Glutamatergic neuron (in vitro differentiated cells): ENCODE measurements at regions not wholly inside any gene's neighbourhood (a gene's known extent, or its start where the extent isn't known, plus 50 kb on each side); places are given as distances from the start of the nearest gene placed in this dataset.
"Not testable (repeated sequence)": the region's sequence is repeated elsewhere in the genome, so short reads cannot be mapped to it uniquely, and the experiment has no call there.

Experiments used
- DNase-seq: peaks from one replicate; pipeline ENCODE4 v3.0.0; 2022
- H3K27ac Mint-ChIP-seq: one replicate; pipeline ENCODE4 v1.8.0; 2020; ENCODE audit warnings: mild to moderate bottlenecking, mixed read lengths, inconsistent platforms; ENCODE audit not compliant: unreplicated experiment
- H3K27me3 Mint-ChIP-seq: one replicate; pipeline ENCODE4 v1.8.0; 2020; ENCODE audit warnings: mild to moderate bottlenecking, moderate library complexity, mixed read lengths, inconsistent platforms; ENCODE audit not compliant: unreplicated experiment
- H3K36me3 Mint-ChIP-seq: one replicate; pipeline ENCODE4 v1.8.0; 2020; ENCODE audit warnings: mild to moderate bottlenecking, mixed read lengths, inconsistent platforms; ENCODE audit not compliant: unreplicated experiment
- H3K4me1 Mint-ChIP-seq: one replicate; pipeline ENCODE4 v1.8.0; 2020; ENCODE audit warnings: mild to moderate bottlenecking, low read depth, mixed read lengths, inconsistent platforms; ENCODE audit not compliant: unreplicated experiment
- H3K4me3 Mint-ChIP-seq: one replicate; pipeline ENCODE4 v1.8.0; 2020; ENCODE audit warnings: mild to moderate bottlenecking, mixed read lengths, inconsistent platforms; ENCODE audit not compliant: unreplicated experiment
- H3K9me3 Mint-ChIP-seq: one replicate; pipeline ENCODE4 v1.8.0; 2020; ENCODE audit warnings: mild to moderate bottlenecking, moderate library complexity, mixed read lengths, inconsistent platforms; ENCODE audit not compliant: unreplicated experiment
- CTCF ChIP-seq: fragments of 200-600 bp; sonication (generic); IDR thresholded peaks from one replicate; pipeline ENCODE4 v1.5.0; 2021; ENCODE audit not compliant: partially characterized antibody, unreplicated experiment

DNA sequence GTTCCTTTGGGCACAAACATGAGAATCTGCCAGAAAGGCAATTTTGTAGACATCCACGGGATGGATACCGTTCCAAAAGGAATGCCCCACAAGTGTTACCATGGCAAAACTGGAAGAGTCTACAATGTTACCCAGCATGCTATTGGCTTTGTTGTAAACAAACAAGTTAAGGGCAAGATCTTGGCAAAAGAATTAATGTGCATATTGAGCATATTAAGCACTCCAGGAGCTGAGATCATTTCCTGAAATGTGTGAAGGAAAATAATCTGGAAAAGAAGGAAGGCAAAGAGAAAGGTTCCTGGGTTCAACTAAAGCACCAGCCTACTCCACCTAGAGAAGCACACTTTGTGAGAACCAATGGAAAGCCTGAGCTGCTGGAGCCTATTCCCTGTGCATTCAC is 103.9 kb upstream of the ARG1 start:
- peaks cover 4% of the 10 kb centered on the region for H3K4me1 Mint-ChIP-seq
- H3K36me3 Mint-ChIP-seq = no peaks in the 10 kb centered on the region
- H3K27me3 Mint-ChIP-seq = peaks cover 4% of the 10 kb centered on the region
- TF ChIP-seq CTCF = no peak
- H3K27ac Mint-ChIP-seq = no peak overlapping the region
- H3K4me3 Mint-ChIP-seq = no peak overlapping the region
- H3K9me3 Mint-ChIP-seq = peaks cover 2% of the 10 kb centered on the region
- no peak for DNase-seq

- no peak overlapping the region for H3K27ac Mint-ChIP-seq
- H3K9me3 Mint-ChIP-seq = peaks cover 2% of the 10 kb centered on the region
- no peak for DNase-seq
- TF ChIP-seq CTCF = no peak
- H3K4me1 Mint-ChIP-seq = peaks cover 4% of the 10 kb centered on the region
- H3K27me3 Mint-ChIP-seq = peaks cover 4% of the 10 kb centered on the region
- no peak overlapping the region for H3K4me3 Mint-ChIP-seq
- H3K36me3 Mint-ChIP-seq = no peaks in the 10 kb centered on the region
Measured at GRCh38 chr6:131470534-131470933, 102.5 kb upstream of the ARG1 start.

DNA sequence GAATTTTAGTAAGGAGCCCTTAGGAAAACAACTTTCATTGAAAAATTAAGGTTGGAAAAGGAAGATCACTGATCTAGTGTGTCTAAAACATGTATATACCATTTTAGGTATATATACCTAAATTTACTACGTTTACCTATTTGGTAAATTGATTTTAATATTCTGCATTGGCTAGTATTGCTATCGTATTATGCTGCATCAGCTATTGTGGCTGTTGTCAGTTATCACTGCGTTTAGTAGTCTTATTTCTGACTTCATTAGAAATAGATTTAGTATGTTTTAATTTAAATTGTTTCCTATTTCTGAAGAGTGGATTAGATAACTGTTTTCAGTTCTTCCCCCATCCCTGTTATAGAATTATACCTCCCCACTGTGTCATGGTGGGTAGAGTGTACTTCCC is 101.7 kb upstream of the ARG1 start:
- TF ChIP-seq CTCF = no peak
- Mint-ChIP-seq H3K27me3 (peaks cover 4% of the 10 kb centered on the region), H3K9me3 (peaks cover 2% of the 10 kb centered on the region), H3K27ac (no peak overlapping the region), H3K4me1 (peaks cover 4% of the 10 kb centered on the region), H3K4me3 (no peak overlapping the region), H3K36me3 (no peaks in the 10 kb centered on the region)
- DNase-seq = no peak

DNA sequence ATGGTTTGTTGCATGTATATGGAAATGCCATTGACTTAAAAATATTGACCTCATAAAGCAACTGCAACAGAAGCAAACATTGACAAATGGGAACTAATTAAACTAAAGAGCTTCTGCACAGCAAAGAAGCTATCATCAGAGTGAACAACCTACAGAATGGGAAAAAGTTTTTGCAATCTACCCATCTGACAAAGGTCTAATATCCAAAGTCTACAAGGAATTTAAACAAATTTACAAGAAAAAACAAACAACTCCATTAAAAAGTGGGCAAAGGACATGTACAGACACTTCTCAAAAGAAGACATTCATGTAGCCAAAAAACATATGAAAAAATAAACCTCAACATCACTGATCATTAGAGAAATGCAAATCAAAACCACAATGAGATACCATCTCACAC is 99.7 kb upstream of the ARG1 start:
- not testable (repeated sequence) for H3K36me3 Mint-ChIP-seq, H3K4me1 Mint-ChIP-seq, H3K27ac Mint-ChIP-seq, H3K9me3 Mint-ChIP-seq, H3K27me3 Mint-ChIP-seq, DNase-seq, H3K4me3 Mint-ChIP-seq

GRCh38 chr6:131476362-131476761 is 96.7 kb upstream of the ARG1 start:
- Mint-ChIP-seq H3K9me3 (no peaks in the 10 kb centered on the region), H3K4me1 (no peaks in the 10 kb centered on the region), H3K36me3 (no peaks in the 10 kb centered on the region), H3K27ac (no peak overlapping the region), H3K4me3 (no peak overlapping the region), H3K27me3 (no peaks in the 10 kb centered on the region)
- DNase-seq = no peak
- TF ChIP-seq CTCF = no peak

DNA sequence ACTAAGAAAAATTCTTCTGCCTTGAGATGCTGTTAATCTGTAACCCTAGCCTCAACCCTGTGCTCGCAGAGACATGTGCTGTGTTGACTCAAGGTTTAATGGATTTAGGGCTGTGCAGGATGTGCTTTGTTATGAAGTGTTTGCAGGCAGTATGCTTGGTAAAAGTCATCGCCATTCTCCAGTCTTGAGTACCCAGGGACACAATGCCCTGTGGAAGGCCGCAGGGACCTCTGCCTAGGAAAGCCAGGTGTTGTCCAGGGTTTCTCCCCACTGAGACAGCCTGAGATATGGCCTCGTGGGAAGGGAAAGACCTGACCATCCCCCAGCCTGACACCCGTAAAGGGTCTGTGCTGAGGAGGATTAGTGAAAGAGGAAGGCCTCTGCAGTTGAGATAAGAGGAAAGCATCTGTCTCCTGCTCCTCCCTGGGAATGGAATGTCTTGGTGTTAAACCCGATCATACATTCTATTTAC is 94.2 kb upstream of the ARG1 start:
- not testable (repeated sequence) for H3K27me3 Mint-ChIP-seq, H3K27ac Mint-ChIP-seq, H3K9me3 Mint-ChIP-seq, H3K4me1 Mint-ChIP-seq, H3K4me3 Mint-ChIP-seq, DNase-seq, H3K36me3 Mint-ChIP-seq
